Left ventricle myocardium inferior (tissue), 1 donor: ENCODE measurements at regions not wholly inside any gene's neighbourhood (a gene's known extent, or its start where the extent isn't known, plus 50 kb on each side); places are given as distances from the start of the nearest gene placed in this dataset.

Experiments
- DNase-seq: peaks from one replicate; pipeline ENCODE4 v3.0.0-alpha.2; 2020
- H3K27ac ChIP-seq: fragments of 200-600 bp; replicated peaks from 2 replicates; pipeline ENCODE4 v1.8.0; 2021
- H3K27me3 ChIP-seq: fragments of 200-600 bp; 2 replicates; pipeline ENCODE4 v1.8.0; 2021; ENCODE audit warnings: low read depth
- H3K36me3 ChIP-seq: fragments of 200-600 bp; 2 replicates; pipeline ENCODE4 v1.8.0; 2021
- H3K4me1 ChIP-seq: fragments of 200-600 bp; 2 replicates; pipeline ENCODE4 v1.8.0; 2021
- H3K4me3 ChIP-seq: fragments of 200-600 bp; 2 replicates; pipeline ENCODE4 v1.8.0; 2021; ENCODE audit warnings: mild to moderate bottlenecking, moderate library complexity
- H3K9me3 ChIP-seq: fragments of 200-600 bp; replicated peaks from 2 replicates; pipeline ENCODE4 v1.8.0; 2021
- intact Hi-C: fragments of 100-400 bp; cut with micrococcal nuclease; formaldehyde crosslinking; loops from one replicate; pipeline ENCODE4 v1.11.0; 2022
- TF ChIP-seq, protein P1 (sequence below): fragments of 200-600 bp; IDR thresholded peaks from 2 replicates; pipeline ENCODE4 v1.8.0; 2021; ENCODE audit warnings: antibody characterized with exemption, mild to moderate bottlenecking, borderline replicate concordance
- donor health status: DM: no; HTN: yes; CAD: no; lungs with severe emphysema.

DNA sequence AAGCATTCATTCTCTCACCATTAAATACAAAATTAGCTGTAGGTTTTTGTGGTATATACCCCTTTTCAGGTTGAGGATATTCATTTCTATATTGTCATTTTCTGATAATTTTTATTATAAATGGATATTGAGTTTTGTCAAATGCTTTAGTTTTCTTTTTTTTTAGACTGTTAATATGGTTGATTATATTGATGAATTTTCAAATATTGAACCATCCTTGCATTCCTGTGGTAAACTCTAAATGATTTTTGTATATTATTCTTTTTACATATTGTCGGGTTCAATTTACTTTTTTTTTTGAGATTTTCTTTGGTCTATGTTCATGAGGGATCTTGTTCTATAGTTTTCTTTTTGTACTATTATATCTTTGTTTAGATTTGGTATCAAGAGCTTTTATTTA is 165.1 kb downstream of the GPAT3 start:
- no peaks in the 10 kb centered on the region for H3K27me3 ChIP-seq
- DNase-seq, result no peak

DNA sequence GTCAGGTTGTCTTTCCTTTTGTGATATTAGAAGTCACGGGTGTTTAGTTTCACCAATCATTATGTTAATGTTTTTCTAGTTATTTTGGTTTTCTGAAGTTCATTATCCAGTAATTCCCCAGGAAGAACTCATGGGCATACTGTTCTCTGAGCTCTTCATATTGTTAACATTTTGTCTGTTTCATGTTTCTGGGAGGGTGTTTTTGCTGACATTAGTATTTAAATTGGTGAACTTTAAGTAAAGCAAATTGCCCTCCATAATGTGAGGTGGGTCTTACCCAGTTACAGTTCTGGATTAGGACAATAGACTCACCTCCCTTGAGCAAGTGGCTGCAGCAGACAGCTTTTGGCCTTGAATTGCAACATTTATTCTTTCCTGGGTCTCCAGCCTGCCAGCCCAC is 163.4 kb downstream of the GPAT3 start:
- H3K36me3 ChIP-seq, result no peaks in the 10 kb centered on the region
- no peak for DNase-seq
- TF ChIP-seq, protein P1, sequence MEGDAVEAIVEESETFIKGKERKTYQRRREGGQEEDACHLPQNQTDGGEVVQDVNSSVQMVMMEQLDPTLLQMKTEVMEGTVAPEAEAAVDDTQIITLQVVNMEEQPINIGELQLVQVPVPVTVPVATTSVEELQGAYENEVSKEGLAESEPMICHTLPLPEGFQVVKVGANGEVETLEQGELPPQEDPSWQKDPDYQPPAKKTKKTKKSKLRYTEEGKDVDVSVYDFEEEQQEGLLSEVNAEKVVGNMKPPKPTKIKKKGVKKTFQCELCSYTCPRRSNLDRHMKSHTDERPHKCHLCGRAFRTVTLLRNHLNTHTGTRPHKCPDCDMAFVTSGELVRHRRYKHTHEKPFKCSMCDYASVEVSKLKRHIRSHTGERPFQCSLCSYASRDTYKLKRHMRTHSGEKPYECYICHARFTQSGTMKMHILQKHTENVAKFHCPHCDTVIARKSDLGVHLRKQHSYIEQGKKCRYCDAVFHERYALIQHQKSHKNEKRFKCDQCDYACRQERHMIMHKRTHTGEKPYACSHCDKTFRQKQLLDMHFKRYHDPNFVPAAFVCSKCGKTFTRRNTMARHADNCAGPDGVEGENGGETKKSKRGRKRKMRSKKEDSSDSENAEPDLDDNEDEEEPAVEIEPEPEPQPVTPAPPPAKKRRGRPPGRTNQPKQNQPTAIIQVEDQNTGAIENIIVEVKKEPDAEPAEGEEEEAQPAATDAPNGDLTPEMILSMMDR, result no peak
- H3K27me3 ChIP-seq, result no peaks in the 10 kb centered on the region
- peaks cover 25% of the 10 kb centered on the region for H3K9me3 ChIP-seq
- no peak overlapping the region for H3K4me3 ChIP-seq
- intact Hi-C loops, result no loop called here
- H3K4me1 ChIP-seq, result no peaks in the 10 kb centered on the region
- no peak overlapping the region for H3K27ac ChIP-seq

More for the DNA sequence above, 165.1 kb downstream of the GPAT3 start:
- H3K27ac ChIP-seq, result no peak overlapping the region
- no peak overlapping the region for H3K4me3 ChIP-seq
- intact Hi-C loops, result no loop called here
- H3K4me1 ChIP-seq, result no peaks in the 10 kb centered on the region
- H3K36me3 ChIP-seq, result no peaks in the 10 kb centered on the region
- TF ChIP-seq, protein P1, result no peak
- peaks cover 25% of the 10 kb centered on the region for H3K9me3 ChIP-seq

DNA sequence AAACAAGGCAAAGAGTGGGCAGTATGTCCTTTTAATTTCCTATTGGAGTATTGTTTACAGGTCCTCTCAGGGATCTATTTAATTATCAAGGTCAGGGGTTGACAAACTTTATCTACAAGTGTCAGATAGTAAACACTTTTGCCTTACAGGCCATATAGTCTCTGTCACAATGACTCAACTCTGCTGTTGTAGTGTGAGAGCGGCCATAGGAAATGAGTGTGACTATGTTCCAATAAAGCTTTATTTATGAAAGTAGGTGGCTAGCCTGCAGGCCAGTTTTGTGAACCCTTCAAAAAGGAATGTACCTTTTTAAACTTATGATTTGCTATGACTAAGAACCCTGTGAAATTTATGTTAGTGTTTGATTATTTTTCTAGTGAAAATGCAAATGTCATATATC is 156.1 kb downstream of the GPAT3 start:
- no peak overlapping the region for H3K4me3 ChIP-seq
- no peaks in the 10 kb centered on the region for H3K36me3 ChIP-seq
- H3K27me3 ChIP-seq, result peaks cover 8% of the 10 kb centered on the region
- intact Hi-C loops, result no loop called here
- TF ChIP-seq, protein P1, result no peak
- H3K27ac ChIP-seq, result no peak overlapping the region
- H3K4me1 ChIP-seq, result no peaks in the 10 kb centered on the region
- no peak for DNase-seq
- H3K9me3 ChIP-seq, result no peaks in the 10 kb centered on the region

DNA sequence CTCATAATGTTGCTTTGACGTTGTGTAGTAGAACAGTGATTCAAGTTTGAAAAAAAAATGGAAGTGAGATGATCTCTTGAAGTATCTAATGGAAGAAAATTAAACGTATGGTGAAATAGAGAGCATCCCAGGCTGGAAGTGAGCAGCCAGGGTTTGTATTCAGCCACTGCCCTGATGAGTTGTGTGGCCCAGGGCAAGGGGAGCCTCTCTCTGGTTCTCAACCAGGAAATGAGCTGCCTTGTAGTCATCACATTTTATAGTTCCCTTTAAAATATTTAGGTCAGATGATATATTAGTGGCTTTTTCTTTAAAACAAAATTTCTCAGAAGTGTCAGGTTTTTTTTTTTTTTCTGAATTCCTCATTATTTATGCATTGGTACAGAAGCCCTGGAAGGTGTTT is 150.3 kb downstream of the GPAT3 start:
- DNase-seq, result no peak
- peaks cover 9% of the 10 kb centered on the region for H3K27me3 ChIP-seq
- H3K36me3 ChIP-seq, result no peaks in the 10 kb centered on the region
- no peak overlapping the region for H3K27ac ChIP-seq
- H3K9me3 ChIP-seq, result no peaks in the 10 kb centered on the region
- TF ChIP-seq, protein P1, result no peak
- intact Hi-C loops, result no loop called here
- H3K4me3 ChIP-seq, result no peak overlapping the region
- no peaks in the 10 kb centered on the region for H3K4me1 ChIP-seq

DNA sequence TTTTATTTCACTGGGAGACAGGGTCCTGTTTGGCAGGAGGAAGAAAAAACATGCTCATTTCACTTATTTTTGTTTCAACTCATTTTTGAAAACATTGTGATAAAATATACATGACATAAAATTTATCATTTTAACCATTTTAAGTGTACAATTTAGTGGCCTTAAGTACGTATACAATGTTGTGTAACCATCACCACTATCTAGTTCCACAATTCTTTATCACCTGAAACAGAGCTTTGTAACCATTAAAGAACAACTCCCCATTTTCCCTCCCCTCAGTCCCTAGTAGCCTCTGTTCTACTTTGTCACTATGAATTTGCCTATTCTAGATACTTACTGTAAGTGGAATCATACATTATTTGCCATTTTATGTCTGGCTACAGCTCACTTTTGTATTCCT is 143.8 kb downstream of the GPAT3 start:
- intact Hi-C loops, result no loop called here
- no peak for DNase-seq
- TF ChIP-seq, protein P1, result no peak
- no peaks in the 10 kb centered on the region for H3K36me3 ChIP-seq
- H3K9me3 ChIP-seq, result no peaks in the 10 kb centered on the region
- H3K27me3 ChIP-seq, result peaks cover 11% of the 10 kb centered on the region
- no peak overlapping the region for H3K27ac ChIP-seq
- H3K4me1 ChIP-seq, result no peaks in the 10 kb centered on the region
- no peak overlapping the region for H3K4me3 ChIP-seq

DNA sequence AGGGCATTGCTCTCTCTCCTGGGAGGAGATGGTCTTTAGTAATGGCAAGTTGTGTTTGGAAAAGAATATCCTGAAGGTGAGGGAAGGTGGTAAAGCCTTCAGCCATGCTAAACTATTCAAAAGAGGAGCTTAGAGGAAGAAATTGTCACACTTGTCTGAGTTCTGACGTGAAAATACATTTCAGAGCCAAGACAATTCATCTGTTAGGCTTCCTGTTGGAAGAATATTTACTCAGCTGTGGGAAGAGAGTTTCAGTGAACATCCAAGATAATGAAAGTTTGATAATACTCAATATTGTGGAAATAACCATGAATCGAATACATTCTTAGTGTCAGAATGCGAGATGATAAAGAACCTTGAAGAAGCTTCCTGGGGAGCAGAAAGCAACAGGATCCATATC is 143.3 kb downstream of the GPAT3 start:
- no peak overlapping the region for H3K4me3 ChIP-seq
- peaks cover 11% of the 10 kb centered on the region for H3K27me3 ChIP-seq
- H3K4me1 ChIP-seq, result no peaks in the 10 kb centered on the region
- H3K27ac ChIP-seq, result no peak overlapping the region
- TF ChIP-seq, protein P1, result no peak
- no peaks in the 10 kb centered on the region for H3K9me3 ChIP-seq
- no peak for DNase-seq
- no peaks in the 10 kb centered on the region for H3K36me3 ChIP-seq
- intact Hi-C loops, result no loop called here
